PC-3 (cell line): ENCODE measurements at regions not wholly inside any gene's neighbourhood (a gene's known extent, or its start where the extent isn't known, plus 50 kb on each side); places are given as distances from the start of the nearest gene placed in this dataset.
A peak's percentile ranks its signal among the peaks of the same experiment; 100 is the strongest.

Experiments
- ATAC-seq: fragments of 200-7000 bp; cut with Tn5 transposase; 2 replicates; pipeline ENCODE4 v1.9.1; 2020; ENCODE audit warnings: mild to moderate bottlenecking, moderate library complexity
- BruUV-seq: library from RNA; stranded (reverse); fragments of 400-500 nt; replicated peaks from 2 replicates; lab custom pipeline; 2021; lab: Mats Ljungman, UMichigan
- CTCF ChIA-PET: fragments of 300-600 bp; sonication (Branson Sonifier 250); formaldehyde crosslinking; loops from one replicate; lab custom pipeline; 2022; ENCODE audit warnings: antibody characterized with exemption; lab: Charles Lee
- POLR2A ChIA-PET: fragments of 300-600 bp; sonication (Branson Sonifier 250); formaldehyde crosslinking; loops from one replicate; lab custom pipeline; 2022; ENCODE audit warnings: antibody characterized with exemption; ENCODE audit not compliant: unreplicated experiment; lab: Charles Lee
- DNase-seq: peaks from one replicate; pipeline ENCODE4 v3.0.0-alpha.2; 2015
- H2AFZ ChIP-seq: fragments of 300-600 bp; sonication (generic); 2 replicates; pipeline ENCODE4 v1.6.0; 2016; ENCODE audit warnings: antibody characterized with exemption, low read length
- H3F3A ChIP-seq: fragments of 300-600 bp; sonication (generic); one replicate; pipeline ENCODE4 v1.6.0; 2017; ENCODE audit warnings: antibody characterized with exemption, low read length, control low read depth, mild to moderate bottlenecking; ENCODE audit not compliant: unreplicated experiment
- H3K27ac ChIP-seq: fragments of 300-600 bp; sonication (generic); 2 replicates; pipeline ENCODE4 v1.5.1; 2016; ENCODE audit warnings: mild to moderate bottlenecking, low read length
- H3K27me3 ChIP-seq: fragments of 300-600 bp; sonication (generic); 2 replicates; pipeline ENCODE4 v1.6.1; 2016; ENCODE audit warnings: low read length, mixed read lengths
- H3K36me3 ChIP-seq: fragments of 300-600 bp; sonication (generic); 2 replicates; pipeline ENCODE4 v1.6.1; 2016; ENCODE audit warnings: low read depth, mixed run types, low read length, mixed read lengths
- H3K4me1 ChIP-seq: fragments of 300-600 bp; sonication (generic); 2 replicates; pipeline ENCODE4 v1.5.1; 2016; ENCODE audit warnings: low read length; ENCODE audit not compliant: insufficient read depth
- H3K4me2 ChIP-seq: fragments of 300-600 bp; sonication (generic); 2 replicates; pipeline ENCODE4 v1.6.0; 2016; ENCODE audit warnings: low read length
- H3K4me3 ChIP-seq: fragments of 300-600 bp; sonication (generic); 2 replicates; pipeline ENCODE4 v1.5.1; 2016; ENCODE audit warnings: mild to moderate bottlenecking, low read length, mixed read lengths
- H3K79me2 ChIP-seq: fragments of 300-600 bp; sonication (generic); 2 replicates; pipeline ENCODE4 v1.6.1; 2017; ENCODE audit warnings: low read length, mixed read lengths
- H3K9ac ChIP-seq: fragments of 300-600 bp; sonication (generic); 2 replicates; pipeline ENCODE4 v1.6.0; 2016; ENCODE audit warnings: mild to moderate bottlenecking, low read length
- H3K9me2 ChIP-seq: fragments of 300-600 bp; sonication (generic); replicated peaks from 2 replicates; pipeline ENCODE4 v1.6.1; 2016; ENCODE audit warnings: mixed run types, low read length, mixed read lengths
- H3K9me3 ChIP-seq: fragments of 300-600 bp; sonication (generic); 2 replicates; pipeline ENCODE4 v1.6.1; 2016; ENCODE audit warnings: low read length, mixed read lengths
- H4K20me1 ChIP-seq: fragments of 300-600 bp; sonication (generic); 2 replicates; pipeline ENCODE4 v1.6.1; 2016; ENCODE audit warnings: low read length, mixed read lengths
- CTCF ChIP-seq: fragments of 300-600 bp; sonication (generic); conservative IDR thresholded peaks from 2 replicates; pipeline ENCODE4 v1.5.1; 2017; ENCODE audit warnings: antibody characterized with exemption, low read depth, mild to moderate bottlenecking, low read length
- EZH2 ChIP-seq: fragments of 300-600 bp; sonication (generic); IDR thresholded peaks from one replicate; pipeline ENCODE4 v1.6.1; 2017; ENCODE audit warnings: antibody characterized with exemption, mild to moderate bottlenecking, low read length; ENCODE audit not compliant: unreplicated experiment
- EZH2phosphoT487 ChIP-seq: fragments of 300-600 bp; sonication (generic); IDR thresholded peaks from 2 replicates; pipeline ENCODE4 v1.6.1; 2018; ENCODE audit warnings: mild to moderate bottlenecking, antibody characterized with exemption, low read length, borderline replicate concordance
- intact Hi-C: fragments of 100-400 bp; cut with micrococcal nuclease; formaldehyde crosslinking; loops from 2 replicates; pipeline ENCODE4 v1.9.0; 2023

- Histone ChIP-seq H3K4me3 (no peak overlapping the region), H3K36me3 (no peaks in the 10 kb centered on the region), H3K9ac (no peak overlapping the region), H3K27ac (0 out of 2 replicates have a peak overlapping the region, but pooled peaks have one; percentile 15), H3K27me3 (no peaks in the 10 kb centered on the region), H3K4me1 (peaks cover 9% of the 10 kb centered on the region; the same call in 1 of the 2 replicates), H3K4me2 (no peak overlapping the region), H3K9me3 (no peaks in the 10 kb centered on the region), H4K20me1 (no peaks in the 10 kb centered on the region), H3F3A (no peaks in the 10 kb centered on the region), H2AFZ (peak overlapping the region; percentile 55; the same call in 1 of the 2 replicates), H3K79me2 (no peaks in the 10 kb centered on the region), H3K9me2 (no peaks in the 10 kb centered on the region)
- ATAC-seq (no peak), DNase-seq (no peak)
- BruUV-seq: no TSS peak
- POLR2A ChIA-PET: interaction anchor here (0.6 kb wide), 1 partner anchor 1271 kb away, joined by 7 read pairs; the partner anchor contains the start of gene PPM1B
- TF ChIP-seq EZH2: no peak
- TF ChIP-seq EZH2phosphoT487: no peak
- TF ChIP-seq CTCF: no peak
- intact Hi-C loops: no loop called here
- CTCF ChIA-PET: no interaction called here
These were observed 105.0 kb upstream of the HAAO start for GRCh38 chr2:42897358-42897757.

- Histone ChIP-seq H3F3A (no peaks in the 10 kb centered on the region), H3K4me3 (no peak overlapping the region), H3K27me3 (no peaks in the 10 kb centered on the region), H3K27ac (no peak overlapping the region), H3K9me2 (no peaks in the 10 kb centered on the region), H3K9me3 (no peaks in the 10 kb centered on the region), H3K4me2 (no peak overlapping the region), H3K36me3 (no peaks in the 10 kb centered on the region), H2AFZ (no peak overlapping the region), H3K9ac (no peak overlapping the region), H3K79me2 (no peaks in the 10 kb centered on the region), H3K4me1 (peaks cover 9% of the 10 kb centered on the region; the same call in 1 of the 2 replicates), H4K20me1 (no peaks in the 10 kb centered on the region)
- ATAC-seq (no peak), DNase-seq (no peak)
- BruUV-seq: no TSS peak
- intact Hi-C loops: no loop called here
- CTCF ChIA-PET: no interaction called here
- TF ChIP-seq EZH2 (no peak), CTCF (no peak), EZH2phosphoT487 (no peak)
- POLR2A ChIA-PET: no interaction called here
These were observed 103.4 kb upstream of the HAAO start for GRCh38 chr2:42895791-42896135.

GRCh38 chr2:42895134-42895790 lies 102.9 kb upstream of the HAAO start:
- no peak overlapping the region for H3K4me3 ChIP-seq
- no peaks in the 10 kb centered on the region for H3K79me2 ChIP-seq
- ChIA-PET CTCF (no interaction called here), POLR2A (no interaction called here)
- no peak for TF ChIP-seq EZH2
- TF ChIP-seq CTCF: no peak
- no peak for TF ChIP-seq EZH2phosphoT487
- no TSS peak for BruUV-seq
- no peak for DNase-seq
- no peaks in the 10 kb centered on the region for H3K9me2 ChIP-seq
- H3K4me1 ChIP-seq: peaks cover 9% of the 10 kb centered on the region; the same call in 1 of the 2 replicates
- intact Hi-C loops: no loop called here
- H3K27ac ChIP-seq: no peak overlapping the region
- no peaks in the 10 kb centered on the region for H3F3A ChIP-seq
- no peak overlapping the region for H3K4me2 ChIP-seq
- ATAC-seq: no peak
- no peak overlapping the region for H3K9ac ChIP-seq
- H4K20me1 ChIP-seq: no peaks in the 10 kb centered on the region
- no peaks in the 10 kb centered on the region for H3K27me3 ChIP-seq
- no peaks in the 10 kb centered on the region for H3K36me3 ChIP-seq
- no peaks in the 10 kb centered on the region for H3K9me3 ChIP-seq
- H2AFZ ChIP-seq: no peak overlapping the region
